CD4-positive, alpha-beta memory T cell (primary cell): ENCODE measurements at regions not wholly inside any gene's neighbourhood (a gene's known extent, or its start where the extent isn't known, plus 50 kb on each side); places are given as distances from the start of the nearest gene placed in this dataset.

Experiments
- CTCF ChIA-PET: fragments of 350-600 bp; sonication (Branson Sonifier 250); formaldehyde crosslinking; loops from one replicate; lab custom pipeline; 2021; ENCODE audit warnings: inconsistent platforms; ENCODE audit not compliant: partially characterized antibody; lab: Charles Lee
- POLR2A ChIA-PET: fragments of 350-600 bp; sonication (Branson Sonifier 250); formaldehyde crosslinking; loops from one replicate; lab custom pipeline; 2021; ENCODE audit not compliant: partially characterized antibody; lab: Charles Lee
- DNase-seq, 5 donors: peaks; one replicate each; pipeline versions ENCODE4 v3.0.0 to v3.0.0-alpha.2; 2020 to 2022; ENCODE audit warnings: mixed read lengths in 1 of 5
- H3K27ac ChIP-seq: one replicate; pipeline ENCODE4 v1.7.0; 2013; ENCODE audit warnings: low read depth, low read length
- H3K27me3 ChIP-seq: 2 replicates; pipeline ENCODE4 v1.7.0; 2013; ENCODE audit warnings: mild to moderate bottlenecking, low read length, moderate library complexity; ENCODE audit not compliant: insufficient read depth
- H3K36me3 ChIP-seq: 2 replicates; pipeline ENCODE4 v1.7.0; 2013; ENCODE audit warnings: mild to moderate bottlenecking, low read length, moderate library complexity; ENCODE audit not compliant: insufficient read depth
- H3K4me1 ChIP-seq: 2 replicates; pipeline ENCODE4 v1.7.0; 2013; ENCODE audit warnings: mild to moderate bottlenecking, low read length, moderate library complexity; ENCODE audit not compliant: insufficient read depth
- H3K4me3 ChIP-seq, 2 donors: one replicate each; pipeline ENCODE4 v1.7.0; 2013; ENCODE audit warnings: low read length in 2 of 2, mild to moderate bottlenecking in 1 of 2
- H3K9me3 ChIP-seq, 2 donors: one replicate each; pipeline ENCODE4 v1.7.0; 2013; ENCODE audit warnings: low read length in 2 of 2, control low read depth in 1 of 2; ENCODE audit not compliant: control insufficient read depth in 1 of 2
- H3K27ac Mint-ChIP-seq, 7 donors: one replicate each; pipeline ENCODE4 v1.8.0; 2020 to 2021; ENCODE audit warnings: mixed read lengths in 7 of 7, mild to moderate bottlenecking in 6 of 7, inconsistent platforms in 3 of 7, moderate library complexity in 3 of 7
- H3K27me3 Mint-ChIP-seq, 2 donors: one replicate each; pipeline ENCODE4 v1.8.0; 2020 to 2021; ENCODE audit warnings: mixed read lengths in 2 of 2
- H3K36me3 Mint-ChIP-seq, 2 donors: one replicate each; pipeline ENCODE4 v1.8.0; 2020 to 2021; ENCODE audit warnings: mixed read lengths in 2 of 2, inconsistent platforms in 1 of 2, mild to moderate bottlenecking in 1 of 2
- H3K4me1 Mint-ChIP-seq, 4 donors: one replicate each; pipeline ENCODE4 v1.8.0; 2020 to 2021; ENCODE audit warnings: mixed read lengths in 4 of 4, mild to moderate bottlenecking in 1 of 4
- H3K4me3 Mint-ChIP-seq, 8 donors: one replicate each; pipeline ENCODE4 v1.8.0; 2020 to 2021; ENCODE audit warnings: mixed read lengths in 8 of 8, mild to moderate bottlenecking in 7 of 8, moderate library complexity in 6 of 8, inconsistent platforms in 3 of 8
- H3K9me3 Mint-ChIP-seq, 8 donors: one replicate each; pipeline ENCODE4 v1.8.0; 2020 to 2021; ENCODE audit warnings: mixed read lengths in 8 of 8, mild to moderate bottlenecking in 5 of 8, inconsistent platforms in 3 of 8, moderate library complexity in 1 of 8
- intact Hi-C: fragments of 100-400 bp; cut with micrococcal nuclease; formaldehyde crosslinking; loops from one replicate; pipeline ENCODE4 v1.15.1; 2023

DNA sequence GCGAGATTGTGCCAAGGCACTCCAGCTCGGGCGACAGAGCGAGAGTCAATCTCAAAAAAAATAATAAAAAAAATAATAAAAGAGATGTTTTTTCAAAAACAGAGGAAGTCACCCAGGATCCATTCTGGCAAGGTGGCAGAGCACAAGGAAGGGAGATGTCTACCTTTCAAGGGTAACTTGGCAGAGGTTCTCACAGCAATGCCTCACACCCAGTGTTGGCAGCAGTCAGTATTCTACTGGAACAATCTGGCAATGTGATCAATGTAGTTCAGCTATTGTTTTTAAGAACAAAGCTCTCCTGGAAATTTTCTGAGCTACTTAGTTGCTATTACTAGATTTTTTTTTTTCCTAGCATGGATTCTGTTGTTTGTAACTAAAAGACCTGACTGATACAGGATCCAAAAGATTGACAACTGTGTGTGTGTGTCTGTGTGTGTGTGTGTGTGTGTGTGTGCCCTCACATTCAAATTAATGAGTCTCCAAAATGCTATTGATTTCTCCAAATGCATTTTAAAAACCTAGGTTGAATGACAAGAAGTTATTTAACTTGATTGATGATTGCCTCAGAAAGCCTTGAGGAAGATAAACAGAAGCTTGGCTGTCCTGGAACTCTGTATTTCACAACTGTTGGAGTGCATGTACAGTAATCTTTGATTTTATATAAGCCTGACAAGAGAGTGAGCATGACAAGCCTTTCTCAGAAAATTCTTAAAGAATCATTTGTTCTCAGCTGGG lies 114.1 kb upstream of the RREB1 start:
- POLR2A ChIA-PET = no interaction called here
- no peak for DNase-seq
- Histone ChIP-seq H3K9me3 (no peaks in the 10 kb centered on the region), H3K36me3 (no peaks in the 10 kb centered on the region), H3K27ac (no peak overlapping the region), H3K4me1 (no peaks in the 10 kb centered on the region), H3K27me3 (no peaks in the 10 kb centered on the region), H3K4me3 (no peak overlapping the region)
- Mint-ChIP-seq H3K4me1 (no peaks in the 10 kb centered on the region), H3K27me3 (peaks cover 1 to 3% of the 10 kb centered on the region in 2 donors), H3K4me3 (no peak overlapping the region), H3K36me3 (no peaks in the 10 kb centered on the region), H3K9me3 (peaks cover 0 to 3% (median 0%) of the 10 kb centered on the region in 8 donors), H3K27ac (no peak overlapping the region)
- CTCF ChIA-PET = interaction anchor here (0.6 kb wide), 1 partner anchor 13 kb away, joined by 3 read pairs; no protein-coding TSS in a partner anchor
- intact Hi-C loops = no loop called here

DNA sequence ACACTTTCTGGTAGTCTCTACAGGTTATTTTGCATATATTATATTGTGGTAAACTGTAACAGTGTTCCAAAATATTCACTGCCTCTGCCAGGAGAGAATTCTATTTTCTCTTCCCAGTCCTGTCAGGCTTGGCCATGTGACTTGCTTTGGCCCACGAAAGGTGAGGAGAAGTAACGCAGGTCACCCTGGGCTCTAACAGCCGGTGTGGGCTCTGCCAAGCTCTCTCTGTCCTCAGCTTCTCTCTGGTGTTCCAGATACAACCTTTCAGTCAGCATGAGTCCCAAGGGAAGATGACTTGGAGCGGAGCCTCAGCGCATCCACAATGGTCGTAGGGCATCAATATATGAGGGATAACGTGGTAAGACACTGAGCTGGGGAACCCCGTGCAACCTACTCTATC lies 113.0 kb upstream of the RREB1 start:
- Mint-ChIP-seq H3K4me3 (no peak overlapping the region), H3K27me3 (peaks cover 1 to 3% of the 10 kb centered on the region in 2 donors), H3K36me3 (no peaks in the 10 kb centered on the region), H3K9me3 (peaks cover 0 to 3% (median 0%) of the 10 kb centered on the region in 8 donors), H3K27ac (no peak overlapping the region), H3K4me1 (no peaks in the 10 kb centered on the region)
- no peaks in the 10 kb centered on the region for H3K36me3 ChIP-seq
- intact Hi-C loops = no loop called here
- no peak for DNase-seq
- no peaks in the 10 kb centered on the region for H3K27me3 ChIP-seq
- POLR2A ChIA-PET = no interaction called here
- no peaks in the 10 kb centered on the region for H3K9me3 ChIP-seq
- H3K4me1 ChIP-seq = no peaks in the 10 kb centered on the region
- CTCF ChIA-PET = interaction anchor here (1.4 kb wide), 1 partner anchor 9 kb away, joined by 4 read pairs; no protein-coding TSS in a partner anchor
- H3K4me3 ChIP-seq = no peak overlapping the region
- no peak overlapping the region for H3K27ac ChIP-seq

DNA sequence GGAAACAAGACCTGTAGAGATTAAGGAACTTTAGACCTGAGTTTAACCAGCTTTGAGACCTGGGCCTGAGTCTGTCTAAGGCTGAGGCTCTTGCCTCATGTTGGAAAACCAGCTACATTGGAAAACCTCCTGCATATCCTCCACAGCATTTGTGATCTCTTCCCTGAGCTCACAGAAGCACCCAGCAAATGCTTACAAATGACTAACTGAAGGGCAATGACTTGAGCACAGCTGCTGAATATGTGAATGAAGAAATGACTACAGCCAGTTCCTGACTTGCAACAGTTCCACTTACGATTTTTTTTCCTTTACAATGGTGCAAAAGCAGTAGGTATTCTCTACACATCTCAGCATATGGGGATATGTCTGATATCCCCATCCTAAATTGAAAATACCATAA lies 112.4 kb upstream of the RREB1 start:
- H3K27ac ChIP-seq = no peak overlapping the region
- no peak for DNase-seq
- POLR2A ChIA-PET = no interaction called here
- no peaks in the 10 kb centered on the region for H3K4me1 ChIP-seq
- H3K4me3 Mint-ChIP-seq = no peak overlapping the region
- CTCF ChIA-PET = interaction anchor here (1.4 kb wide), 1 partner anchor 9 kb away, joined by 4 read pairs; no protein-coding TSS in a partner anchor
- intact Hi-C loops = no loop called here
- H3K27ac Mint-ChIP-seq = no peak overlapping the region
- peaks cover 1 to 3% of the 10 kb centered on the region in 2 donors for H3K27me3 Mint-ChIP-seq
- H3K36me3 ChIP-seq = no peaks in the 10 kb centered on the region
- H3K4me3 ChIP-seq = no peak overlapping the region
- H3K27me3 ChIP-seq = no peaks in the 10 kb centered on the region
- peaks cover 0 to 3% (median 0%) of the 10 kb centered on the region in 8 donors for H3K9me3 Mint-ChIP-seq
- H3K4me1 Mint-ChIP-seq = no peaks in the 10 kb centered on the region
- H3K9me3 ChIP-seq = no peaks in the 10 kb centered on the region
- no peaks in the 10 kb centered on the region for H3K36me3 Mint-ChIP-seq

DNA sequence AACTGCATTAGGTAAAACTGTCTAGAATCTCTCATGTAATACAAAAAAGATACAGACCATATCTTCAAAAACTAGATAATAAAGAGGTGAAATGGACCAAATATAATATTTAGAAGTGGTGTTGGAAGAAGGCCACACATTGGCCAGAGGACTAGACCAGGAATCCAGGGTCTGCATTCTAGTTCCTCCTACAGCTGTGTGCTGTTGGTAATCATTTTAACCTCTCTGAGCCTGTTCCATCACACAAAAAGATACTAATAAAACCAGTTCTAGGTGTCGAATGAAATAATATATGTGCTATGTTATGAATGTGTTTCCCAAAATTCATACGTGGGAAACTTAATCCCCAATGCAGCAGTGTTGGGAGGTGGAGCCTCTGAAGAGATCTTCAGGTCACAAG lies 111.6 kb upstream of the RREB1 start:
- no peaks in the 10 kb centered on the region for H3K27me3 ChIP-seq
- no peaks in the 10 kb centered on the region for H3K9me3 ChIP-seq
- no peaks in the 10 kb centered on the region for H3K36me3 Mint-ChIP-seq
- no peak overlapping the region for H3K27ac Mint-ChIP-seq
- H3K4me3 ChIP-seq = no peak overlapping the region
- peaks cover 0 to 3% (median 0%) of the 10 kb centered on the region in 8 donors for H3K9me3 Mint-ChIP-seq
- H3K4me1 ChIP-seq = no peaks in the 10 kb centered on the region
- ChIA-PET CTCF (interaction anchor here (1.4 kb wide), 1 partner anchor 10 kb away, joined by 4 read pairs; no protein-coding TSS in a partner anchor), POLR2A (no interaction called here)
- H3K36me3 ChIP-seq = no peaks in the 10 kb centered on the region
- intact Hi-C loops = no loop called here
- DNase-seq = no peak
- H3K27me3 Mint-ChIP-seq = peaks cover 0 to 3% of the 10 kb centered on the region in 2 donors
- H3K27ac ChIP-seq = no peak overlapping the region
- H3K4me3 Mint-ChIP-seq = no peak overlapping the region
- no peaks in the 10 kb centered on the region for H3K4me1 Mint-ChIP-seq

DNA sequence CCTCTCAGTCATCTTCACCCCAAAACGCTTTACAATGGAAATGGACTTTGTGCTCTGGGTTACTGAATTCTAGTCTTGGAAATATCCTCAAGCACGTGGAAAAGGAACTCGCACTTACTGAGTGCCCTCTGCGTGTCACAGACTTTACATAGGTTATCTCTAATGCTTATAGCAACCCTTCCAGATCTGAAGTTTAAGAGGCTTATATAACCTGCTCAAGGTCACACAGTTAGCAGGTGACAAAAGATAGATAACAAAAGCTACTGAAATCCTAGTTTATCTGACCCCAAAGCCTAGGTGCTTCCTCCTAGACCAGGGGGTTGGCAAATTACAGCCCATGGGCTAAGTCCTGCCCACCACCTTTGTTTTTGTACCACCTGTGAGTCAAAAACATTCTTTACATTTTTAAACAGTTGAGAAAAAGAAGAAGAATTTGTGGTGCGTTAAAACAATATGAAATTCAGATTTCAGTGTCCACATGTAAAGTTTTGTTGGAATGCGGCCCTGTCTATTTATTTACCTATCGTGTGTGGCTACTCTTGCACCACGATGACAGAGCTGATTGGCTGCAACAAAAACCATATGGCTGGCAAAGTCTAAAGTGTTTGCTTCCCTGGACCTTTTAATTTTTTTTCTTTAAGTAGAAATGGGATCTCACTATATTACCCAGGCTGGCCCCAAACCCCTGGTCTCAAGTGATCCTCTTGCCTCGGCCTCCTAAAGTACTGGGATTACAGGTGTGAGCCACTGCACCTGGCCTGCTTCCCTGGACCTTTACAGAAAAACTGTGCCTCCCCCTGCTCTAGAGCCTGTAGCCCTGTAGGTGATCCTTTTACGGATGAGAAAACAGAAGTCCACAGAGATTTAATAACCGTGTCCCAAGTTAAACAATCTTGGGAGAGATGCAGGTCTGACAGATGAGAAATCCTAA lies 110.2 kb upstream of the RREB1 start:
- CTCF ChIA-PET = no interaction called here
- H3K4me3 ChIP-seq = no peak overlapping the region
- no peaks in the 10 kb centered on the region for H3K36me3 ChIP-seq
- Mint-ChIP-seq H3K27me3 (peaks cover 0 to 3% of the 10 kb centered on the region in 2 donors), H3K9me3 (peaks cover 0 to 3% (median 0%) of the 10 kb centered on the region in 8 donors), H3K36me3 (no peaks in the 10 kb centered on the region), H3K4me3 (no peak overlapping the region), H3K4me1 (no peaks in the 10 kb centered on the region), H3K27ac (no peak overlapping the region)
- intact Hi-C loops = no loop called here
- H3K9me3 ChIP-seq = no peaks in the 10 kb centered on the region
- no peaks in the 10 kb centered on the region for H3K4me1 ChIP-seq
- H3K27ac ChIP-seq = no peak overlapping the region
- POLR2A ChIA-PET = no interaction called here
- H3K27me3 ChIP-seq = no peaks in the 10 kb centered on the region
- DNase-seq = no peak

DNA sequence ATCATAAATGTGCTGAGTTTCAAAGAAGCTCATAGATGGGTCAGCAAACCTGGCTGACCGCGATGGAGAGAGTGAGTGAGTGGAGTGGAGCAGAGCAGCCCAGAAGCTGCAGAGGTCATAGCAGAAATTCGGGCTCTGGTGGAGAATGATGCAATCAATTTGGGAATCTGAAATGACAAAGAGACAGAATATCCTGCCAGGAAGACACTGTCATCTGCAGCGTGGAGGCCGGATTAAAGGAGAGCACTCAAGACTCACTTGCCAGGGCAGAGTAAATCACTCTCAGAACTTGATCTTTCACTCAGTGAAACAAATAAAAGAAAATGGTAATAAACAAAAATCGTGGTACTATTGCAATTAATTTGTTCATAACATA lies 109.6 kb upstream of the RREB1 start:
- no peaks in the 10 kb centered on the region for H3K4me1 ChIP-seq
- Mint-ChIP-seq H3K27ac (no peak overlapping the region), H3K4me1 (no peaks in the 10 kb centered on the region), H3K4me3 (no peak overlapping the region), H3K27me3 (peaks cover 0 to 3% of the 10 kb centered on the region in 2 donors), H3K36me3 (no peaks in the 10 kb centered on the region), H3K9me3 (peaks cover 0 to 3% (median 0%) of the 10 kb centered on the region in 8 donors)
- intact Hi-C loops = no loop called here
- H3K27ac ChIP-seq = no peak overlapping the region
- CTCF ChIA-PET = no interaction called here
- no peaks in the 10 kb centered on the region for H3K27me3 ChIP-seq
- no peaks in the 10 kb centered on the region for H3K9me3 ChIP-seq
- no peak overlapping the region for H3K4me3 ChIP-seq
- POLR2A ChIA-PET = no interaction called here
- no peak for DNase-seq
- no peaks in the 10 kb centered on the region for H3K36me3 ChIP-seq
